ENCODE measurements at regions not wholly inside any gene's neighbourhood (a gene's known extent, or its start where the extent isn't known, plus 50 kb on each side); places are given as distances from the start of the nearest gene placed in this dataset.
"Not testable (repeated sequence)": the region's sequence is repeated elsewhere in the genome, so short reads cannot be mapped to it uniquely, and the experiment has no call there.

DNA sequence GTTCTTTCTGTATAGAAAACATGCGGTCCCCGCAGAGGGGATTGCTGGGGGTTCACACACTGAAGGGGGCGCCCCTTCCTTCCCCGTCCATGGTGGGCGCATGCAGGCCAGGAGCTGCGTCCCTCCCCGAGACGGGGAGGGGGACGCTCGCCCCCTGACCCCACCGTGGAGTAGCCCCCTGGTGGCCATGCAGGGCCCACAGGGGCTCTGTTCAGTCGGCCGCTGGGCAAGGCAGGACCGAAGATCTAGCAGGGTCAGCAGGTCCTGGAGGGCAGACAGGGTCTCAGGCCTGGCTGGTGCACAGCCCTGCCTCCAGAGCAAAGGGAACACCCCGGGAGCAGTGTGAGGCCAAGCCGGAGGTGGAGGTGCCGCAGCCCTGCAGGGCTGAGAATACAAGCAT, 4446.4 kb upstream of the TPTE start:
- not testable (repeated sequence) for H3K27me3 Mint-ChIP-seq; DNase-seq (ENCODE audit: extremely low spot score, unreplicated experiment); H3K9me3 Mint-ChIP-seq; H3K36me3 Mint-ChIP-seq; H3K4me1 Mint-ChIP-seq (ENCODE audit: unreplicated experiment); H3K4me3 Mint-ChIP-seq; H3K27ac Mint-ChIP-seq

DNA sequence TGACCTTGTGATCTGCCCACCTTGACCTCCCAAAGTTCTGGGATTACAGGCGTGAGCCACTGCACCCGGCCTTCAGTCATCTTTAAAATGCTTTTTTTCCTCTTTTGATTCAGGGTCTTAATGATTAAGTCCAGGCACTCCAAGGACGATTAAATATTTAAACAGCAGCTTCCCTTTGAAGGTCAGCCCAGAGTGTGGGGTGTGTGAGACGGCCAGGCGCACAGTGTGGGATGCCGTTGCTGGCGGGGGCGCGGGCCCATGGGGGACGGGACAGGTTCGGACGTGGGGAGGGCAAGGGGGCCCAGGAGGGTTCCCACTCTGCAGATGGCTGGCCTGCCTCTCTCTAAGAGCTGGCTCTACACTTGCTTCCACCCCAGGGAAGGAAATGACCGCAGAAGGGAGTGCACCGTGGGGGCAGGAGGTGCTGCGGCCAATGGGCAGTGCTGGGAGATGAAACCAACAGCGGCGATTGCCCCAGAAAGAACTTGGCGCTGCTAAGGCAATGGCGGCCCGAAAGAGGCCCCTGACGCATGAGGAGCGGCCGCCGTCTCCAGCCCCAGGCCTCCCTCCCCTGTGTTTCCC, 4445.7 kb upstream of the TPTE start:
- H3K4me1 Mint-ChIP-seq (ENCODE audit: unreplicated experiment); H3K9me3 Mint-ChIP-seq; H3K4me3 Mint-ChIP-seq; H3K27ac Mint-ChIP-seq; DNase-seq (ENCODE audit: extremely low spot score, unreplicated experiment); H3K27me3 Mint-ChIP-seq; H3K36me3 Mint-ChIP-seq: not testable (repeated sequence)

DNA sequence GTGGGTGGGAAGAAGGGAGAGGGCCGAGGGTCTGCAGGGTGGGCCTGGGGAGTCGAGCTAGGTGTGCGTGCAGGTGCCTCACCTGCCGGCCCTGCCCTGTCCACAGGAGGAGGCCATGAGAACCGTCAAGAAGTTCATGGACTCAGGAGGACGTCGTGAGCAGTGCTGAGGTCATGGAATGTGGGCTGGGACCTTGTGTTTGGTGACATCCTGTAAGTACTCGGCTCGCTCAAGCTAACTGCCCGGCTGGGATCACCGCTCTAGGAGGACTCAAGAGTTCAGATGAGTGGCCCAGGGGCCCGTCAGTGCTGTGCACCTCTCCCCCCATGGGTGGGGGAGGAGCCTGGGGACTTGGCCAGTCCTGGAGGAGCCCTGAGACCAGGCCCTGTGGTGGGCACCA, 4444.0 kb upstream of the TPTE start:
- H3K4me1 Mint-ChIP-seq (ENCODE audit: unreplicated experiment); H3K27ac Mint-ChIP-seq; H3K4me3 Mint-ChIP-seq; H3K27me3 Mint-ChIP-seq; DNase-seq (ENCODE audit: extremely low spot score, unreplicated experiment); H3K36me3 Mint-ChIP-seq; H3K9me3 Mint-ChIP-seq: not testable (repeated sequence)

DNA sequence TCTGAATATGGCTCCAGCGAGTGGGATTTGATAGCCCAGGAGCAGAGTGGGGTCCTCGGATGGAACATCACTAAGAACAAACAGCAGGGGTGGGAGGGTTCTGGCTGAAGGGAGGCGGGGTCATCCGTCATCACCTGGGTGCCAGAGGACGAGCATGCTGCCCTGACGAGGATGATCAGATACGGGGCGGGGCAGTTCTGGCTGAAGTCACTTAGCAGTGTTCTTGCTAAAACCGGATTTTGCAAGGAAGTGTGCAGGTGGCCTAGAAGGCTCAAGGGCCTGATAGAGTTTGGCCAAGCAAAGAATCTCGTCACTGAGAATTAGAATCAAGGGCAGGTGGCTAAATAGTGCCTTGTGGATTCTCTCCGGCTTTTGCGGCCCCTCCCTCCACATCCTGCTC, 4442.5 kb upstream of the TPTE start:
- H3K4me1 Mint-ChIP-seq (ENCODE audit: unreplicated experiment); DNase-seq (ENCODE audit: extremely low spot score, unreplicated experiment); H3K27me3 Mint-ChIP-seq; H3K4me3 Mint-ChIP-seq; H3K36me3 Mint-ChIP-seq; H3K27ac Mint-ChIP-seq; H3K9me3 Mint-ChIP-seq: not testable (repeated sequence)

DNA sequence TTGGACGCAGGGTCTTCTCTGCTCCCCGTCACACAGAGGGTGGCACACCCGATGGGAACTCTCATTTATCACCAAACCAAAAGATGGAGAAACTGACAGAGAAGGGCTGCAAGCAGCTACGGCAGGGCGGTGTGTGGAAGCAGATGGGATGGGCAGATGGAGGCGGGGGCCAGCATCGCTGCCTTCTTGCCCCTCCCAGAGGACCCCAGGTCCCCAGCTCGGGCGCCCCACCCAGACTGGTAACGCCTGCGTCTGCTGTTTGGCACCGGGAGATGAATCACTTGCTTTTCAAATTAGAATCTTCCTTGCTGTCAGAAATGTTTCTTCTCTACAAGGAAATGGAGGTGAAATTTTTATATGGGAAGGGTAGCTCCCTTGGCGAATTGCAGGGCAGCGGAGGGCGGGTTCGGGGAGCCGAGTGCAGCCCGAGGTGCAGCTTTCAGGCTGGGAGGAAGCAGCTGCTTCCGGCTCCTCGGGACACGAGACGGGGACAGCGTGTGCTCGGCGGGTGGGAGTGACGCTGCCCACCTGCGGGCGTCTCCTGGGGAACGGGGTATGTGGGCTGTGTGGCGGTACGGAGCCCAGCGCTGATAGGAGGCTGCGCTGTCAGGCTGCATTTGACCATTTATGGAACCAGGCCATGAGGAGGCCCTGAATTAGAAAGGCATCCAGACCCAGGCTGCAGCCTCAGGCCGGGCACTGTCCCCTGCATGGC, 4440.3 kb upstream of the TPTE start:
- H3K36me3 Mint-ChIP-seq; H3K27me3 Mint-ChIP-seq; H3K9me3 Mint-ChIP-seq; H3K4me1 Mint-ChIP-seq (ENCODE audit: unreplicated experiment); H3K4me3 Mint-ChIP-seq; DNase-seq (ENCODE audit: extremely low spot score, unreplicated experiment); H3K27ac Mint-ChIP-seq: not testable (repeated sequence)

DNA sequence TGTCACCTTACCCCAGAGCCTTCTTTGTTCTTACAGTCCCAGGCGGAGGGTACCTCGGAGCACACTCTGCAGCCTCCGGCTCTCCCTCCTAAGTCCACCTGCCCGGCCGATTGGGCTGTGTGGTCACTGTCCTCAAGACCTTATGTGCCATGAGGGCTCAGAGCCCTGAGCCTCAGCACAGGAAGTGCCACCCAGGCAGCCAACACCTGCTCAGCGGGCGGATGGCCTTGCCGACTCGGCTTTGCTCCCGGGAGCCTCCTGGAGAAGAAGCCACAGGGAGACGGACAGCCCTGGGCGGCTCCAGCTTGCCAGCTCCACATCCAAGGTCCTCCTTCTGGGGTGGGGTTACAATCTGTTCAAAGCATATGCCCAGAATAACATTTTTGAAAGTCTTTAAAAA, 4439.2 kb upstream of the TPTE start:
- not testable (repeated sequence) for H3K4me1 Mint-ChIP-seq (ENCODE audit: unreplicated experiment); H3K36me3 Mint-ChIP-seq; H3K4me3 Mint-ChIP-seq; DNase-seq (ENCODE audit: extremely low spot score, unreplicated experiment); H3K27ac Mint-ChIP-seq; H3K27me3 Mint-ChIP-seq; H3K9me3 Mint-ChIP-seq

DNA sequence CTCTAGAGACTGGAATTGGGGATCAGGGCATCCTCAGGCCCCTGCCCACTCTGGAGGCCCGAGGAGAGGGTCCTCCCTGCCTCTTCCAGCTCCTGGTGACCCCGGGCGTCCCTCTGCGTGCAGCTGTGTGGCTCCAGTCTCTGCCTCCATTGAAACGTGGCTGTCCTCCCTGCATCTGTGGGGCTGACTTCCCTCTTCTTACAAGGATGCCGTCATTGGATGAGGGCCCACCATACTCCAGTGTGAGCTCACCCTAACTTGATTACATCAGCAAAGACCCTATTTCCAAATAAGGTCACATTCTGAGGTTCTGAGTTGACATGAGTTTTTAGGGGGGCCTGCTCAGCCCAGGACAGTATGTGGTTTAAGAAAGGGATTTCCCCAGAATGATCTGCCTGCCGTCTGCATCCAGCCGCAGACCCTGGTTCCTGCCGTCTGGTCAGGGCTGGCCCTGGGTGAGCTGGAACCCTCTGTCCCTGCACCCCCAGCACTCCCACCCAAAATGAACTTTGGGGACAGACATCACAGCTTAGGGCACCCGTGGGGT, 4437.7 kb upstream of the TPTE start:
- not testable (repeated sequence) for H3K27ac Mint-ChIP-seq, H3K4me3 Mint-ChIP-seq

DNA sequence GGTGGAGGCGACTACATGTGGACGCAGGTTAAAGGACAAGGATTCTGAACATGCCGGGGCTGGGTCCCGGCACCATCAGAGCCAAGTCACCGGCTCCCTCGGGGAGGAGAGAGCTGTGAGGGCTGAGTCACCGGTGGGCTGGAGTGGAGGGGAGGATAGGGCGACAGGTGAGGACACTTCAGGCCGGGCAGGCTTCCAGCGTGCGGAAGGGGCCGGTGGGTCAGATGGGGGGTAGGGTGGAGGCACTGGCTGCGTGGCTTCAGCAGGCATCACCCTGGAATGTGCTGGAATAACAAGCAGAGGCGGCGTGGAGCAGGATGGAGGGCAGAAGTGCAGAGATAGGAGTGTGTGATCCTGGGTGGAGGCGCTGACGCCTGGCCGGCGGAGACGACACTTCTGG, 4435.3 kb upstream of the TPTE start:
- H3K4me1 Mint-ChIP-seq (ENCODE audit: unreplicated experiment); H3K27me3 Mint-ChIP-seq; H3K4me3 Mint-ChIP-seq; H3K27ac Mint-ChIP-seq; DNase-seq (ENCODE audit: extremely low spot score, unreplicated experiment); H3K36me3 Mint-ChIP-seq; H3K9me3 Mint-ChIP-seq: not testable (repeated sequence)

More for the DNA sequence above, 4437.7 kb upstream of the TPTE start:
- H3K4me1 Mint-ChIP-seq (ENCODE audit: unreplicated experiment); H3K36me3 Mint-ChIP-seq; H3K27me3 Mint-ChIP-seq; DNase-seq (ENCODE audit: extremely low spot score, unreplicated experiment); H3K9me3 Mint-ChIP-seq: not testable (repeated sequence)

DNA sequence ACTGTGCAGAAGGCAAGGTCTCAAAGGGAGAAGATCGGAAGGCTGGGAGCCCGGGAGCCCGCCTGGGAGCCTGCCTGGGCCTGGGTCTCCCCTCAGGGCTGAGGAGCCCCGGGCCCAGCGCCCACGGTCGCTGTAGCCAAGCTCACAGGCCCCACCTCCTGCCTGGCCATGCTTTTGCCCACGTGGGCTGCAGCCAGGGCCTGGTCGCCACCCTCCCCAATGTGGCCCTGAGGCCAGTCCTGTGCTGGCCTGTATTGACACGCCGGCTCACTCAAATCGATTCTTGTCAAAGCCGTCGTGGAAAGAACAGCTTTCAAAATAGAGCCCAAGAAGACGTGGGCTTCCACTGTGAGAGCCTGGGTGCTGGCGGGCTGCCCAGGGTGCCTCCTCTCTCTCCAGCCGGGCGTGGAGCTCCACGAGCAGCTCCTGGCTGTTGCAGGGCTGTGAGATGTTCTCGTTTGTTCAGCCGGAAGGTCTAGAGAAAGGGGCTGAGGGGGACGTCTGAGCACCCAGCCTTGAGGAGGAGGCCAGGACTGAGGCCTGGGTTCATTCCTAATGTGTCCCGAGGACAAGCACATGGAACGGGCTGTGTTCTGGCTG, 4433.7 kb upstream of the TPTE start:
- not testable (repeated sequence) for H3K4me3 Mint-ChIP-seq; H3K36me3 Mint-ChIP-seq; DNase-seq (ENCODE audit: extremely low spot score, unreplicated experiment); H3K27ac Mint-ChIP-seq; H3K9me3 Mint-ChIP-seq; H3K27me3 Mint-ChIP-seq; H3K4me1 Mint-ChIP-seq (ENCODE audit: unreplicated experiment)

DNA sequence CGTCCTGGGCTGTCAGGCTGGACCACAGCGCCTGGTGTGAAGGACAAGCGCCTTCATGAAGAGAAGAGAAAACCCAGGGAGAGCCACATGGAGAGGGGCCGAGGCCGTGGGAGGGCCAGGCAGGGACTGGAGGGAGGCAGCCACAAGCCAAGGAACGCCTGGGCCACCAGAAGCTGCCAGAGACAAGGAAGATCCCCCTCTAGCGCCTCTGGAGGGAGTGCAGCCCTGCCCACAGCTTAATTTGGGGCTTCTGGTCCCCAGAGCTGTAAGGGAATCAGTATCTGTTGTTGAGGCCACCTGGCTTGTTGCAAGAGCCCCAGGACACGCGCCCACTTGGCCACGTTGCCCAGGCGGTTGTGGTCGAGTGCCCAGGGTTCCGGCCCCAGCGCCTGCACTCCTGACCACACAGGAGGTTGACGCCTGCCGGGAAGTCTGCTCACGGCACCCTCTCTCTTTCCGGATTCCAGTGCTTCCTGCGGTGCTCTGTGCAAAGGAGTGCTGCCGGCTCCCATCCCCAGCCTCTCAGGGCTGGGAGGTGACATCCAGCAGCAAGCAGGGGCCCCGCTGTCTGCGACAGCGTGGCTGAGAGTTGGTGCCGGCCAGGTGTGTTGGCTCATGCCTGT, 4431.0 kb upstream of the TPTE start:
- not testable (repeated sequence) for DNase-seq (ENCODE audit: extremely low spot score, unreplicated experiment); H3K4me3 Mint-ChIP-seq; H3K36me3 Mint-ChIP-seq; H3K27ac Mint-ChIP-seq; H3K9me3 Mint-ChIP-seq; H3K4me1 Mint-ChIP-seq (ENCODE audit: unreplicated experiment); H3K27me3 Mint-ChIP-seq

DNA sequence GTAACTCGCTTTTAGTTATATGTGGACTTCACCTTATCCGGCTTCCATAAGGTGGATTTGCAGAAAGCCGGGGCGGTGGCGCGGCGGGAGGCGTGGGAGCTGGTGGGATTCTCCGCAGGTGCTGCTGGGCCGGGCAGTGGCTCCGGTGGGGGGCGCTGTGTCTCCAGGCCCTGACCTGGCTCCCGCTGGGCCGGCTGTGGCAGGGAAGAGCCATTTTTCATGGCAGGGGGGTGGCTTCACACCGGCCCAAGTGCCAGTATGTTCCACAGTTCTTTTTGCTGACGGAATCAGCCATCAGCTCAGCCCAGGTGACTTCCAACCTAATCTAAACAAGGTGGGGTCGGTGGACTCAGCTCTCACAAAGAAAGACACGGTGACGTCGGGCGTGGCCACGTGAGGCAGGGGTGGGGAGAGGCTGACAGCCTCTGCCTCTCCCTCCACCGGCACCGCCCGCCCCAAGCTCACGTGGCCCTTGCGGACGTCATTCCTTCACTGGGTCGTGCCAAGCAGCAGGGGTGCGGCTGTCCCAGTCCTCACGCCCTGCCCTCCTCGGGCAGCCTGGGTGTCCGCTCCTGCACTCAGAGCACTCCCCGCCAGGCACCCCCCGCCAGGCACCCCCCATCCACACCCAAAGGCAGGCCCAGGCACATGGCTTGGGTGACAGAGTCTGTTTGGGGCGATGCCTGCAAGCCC, 4429.9 kb upstream of the TPTE start:
- H3K36me3 Mint-ChIP-seq; H3K4me3 Mint-ChIP-seq; H3K27ac Mint-ChIP-seq; DNase-seq (ENCODE audit: extremely low spot score, unreplicated experiment); H3K27me3 Mint-ChIP-seq; H3K9me3 Mint-ChIP-seq; H3K4me1 Mint-ChIP-seq (ENCODE audit: unreplicated experiment): not testable (repeated sequence)

DNA sequence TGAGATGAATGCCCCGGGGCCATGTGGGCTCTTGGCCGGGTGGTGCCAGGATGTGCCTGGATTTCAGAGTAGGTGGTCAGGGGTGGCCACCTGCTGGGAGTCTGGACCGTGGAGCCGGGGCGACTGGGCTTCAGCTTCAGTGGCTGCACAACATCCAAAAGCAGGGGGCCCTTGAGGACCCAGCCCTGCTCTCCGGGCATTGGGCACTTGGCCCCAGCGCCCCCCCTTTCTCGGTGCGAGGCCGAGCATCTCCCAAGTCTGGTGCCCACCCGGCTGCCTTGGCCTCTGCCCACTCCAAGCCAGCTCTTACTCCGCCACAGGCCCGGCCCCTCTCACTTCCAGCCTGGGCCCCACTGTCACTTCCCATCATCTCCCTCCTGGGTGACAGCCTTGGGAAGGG, 4429.0 kb upstream of the TPTE start:
- H3K9me3 Mint-ChIP-seq; DNase-seq (ENCODE audit: extremely low spot score, unreplicated experiment); H3K36me3 Mint-ChIP-seq; H3K4me1 Mint-ChIP-seq (ENCODE audit: unreplicated experiment); H3K27me3 Mint-ChIP-seq; H3K27ac Mint-ChIP-seq; H3K4me3 Mint-ChIP-seq: not testable (repeated sequence)

DNA sequence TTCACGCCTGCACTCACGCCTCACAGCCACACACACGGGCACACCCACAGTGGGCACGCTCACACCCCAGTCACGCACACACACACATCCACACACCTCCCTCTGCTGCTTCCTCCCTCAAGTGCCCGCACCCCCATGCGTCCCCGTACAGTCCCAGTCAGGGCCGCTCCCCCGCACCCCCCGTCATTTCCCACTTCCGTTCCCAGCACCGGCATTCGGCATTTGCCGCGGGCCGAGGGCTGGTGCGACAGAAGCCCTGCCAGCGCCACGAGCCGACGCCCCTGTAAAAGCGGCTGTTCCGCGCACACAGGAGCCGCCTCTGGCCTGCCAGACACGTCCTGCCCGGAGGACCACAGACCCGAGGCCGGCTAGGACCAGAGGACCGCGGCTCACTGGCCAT, 4428.0 kb upstream of the TPTE start:
- not testable (repeated sequence) for H3K9me3 Mint-ChIP-seq; H3K27ac Mint-ChIP-seq; H3K36me3 Mint-ChIP-seq; H3K4me3 Mint-ChIP-seq; H3K27me3 Mint-ChIP-seq; DNase-seq (ENCODE audit: extremely low spot score, unreplicated experiment); H3K4me1 Mint-ChIP-seq (ENCODE audit: unreplicated experiment)

Measured in type B pancreatic cell (in vitro differentiated cells).